Lower lobe of right lung (tissue), 2 donors: ENCODE measurements at regions not wholly inside any gene's neighbourhood (a gene's known extent, or its start where the extent isn't known, plus 50 kb on each side); places are given as distances from the start of the nearest gene placed in this dataset.

Source experiments
- ATAC-seq, 2 donors: fragments of 200-7000 bp; cut with Tn5 transposase; one replicate each; pipeline ENCODE4 v1.9.1; 2020 to 2022; ENCODE audit warnings: mild to moderate bottlenecking in 2 of 2, moderate library complexity in 2 of 2
- DNase-seq: peaks from one replicate; pipeline ENCODE4 v3.0.0-alpha.2; 2020
- H3K27ac ChIP-seq: fragments of 200-600 bp; one replicate; pipeline ENCODE4 v1.8.0; 2022
- H3K27me3 ChIP-seq: fragments of 200-600 bp; one replicate; pipeline ENCODE4 v1.8.0; 2022; ENCODE audit warnings: low read depth
- H3K36me3 ChIP-seq: fragments of 200-600 bp; one replicate; pipeline ENCODE4 v1.8.0; 2022; ENCODE audit warnings: mild to moderate bottlenecking
- H3K4me1 ChIP-seq: fragments of 200-600 bp; one replicate; pipeline ENCODE4 v1.8.0; 2022
- H3K4me3 ChIP-seq: fragments of 200-600 bp; one replicate; pipeline ENCODE4 v1.8.0; 2022; ENCODE audit warnings: mild to moderate bottlenecking
- H3K9me3 ChIP-seq: fragments of 200-600 bp; one replicate; pipeline ENCODE4 v1.8.0; 2022
- CTCF ChIP-seq: fragments of 200-600 bp; IDR thresholded peaks from one replicate; pipeline ENCODE4 v1.8.0; 2022; ENCODE audit warnings: antibody characterized with exemption, mild to moderate bottlenecking
- intact Hi-C: fragments of 100-400 bp; cut with DNase I; formaldehyde crosslinking; loops from one replicate; pipeline ENCODE4 v1.11.0; 2022
- donor health status: DM: no; HTN: yes; CAD: no; lungs with severe emphysema.

GRCh38 chr10:44205067-44205466, 179.8 kb downstream of the CXCL12 start:
- ATAC-seq: no peak
- H3K4me3 ChIP-seq: no peak overlapping the region
- TF ChIP-seq CTCF: no peak

GRCh38 chr10:44203535-44203934, 181.4 kb downstream of the CXCL12 start:
- H3K9me3 ChIP-seq: no peaks in the 10 kb centered on the region
- H3K4me1 ChIP-seq: no peaks in the 10 kb centered on the region
- no peak for TF ChIP-seq CTCF
- intact Hi-C loops: no loop called here
- H3K27me3 ChIP-seq: no peaks in the 10 kb centered on the region
- ATAC-seq: no peak
- DNase-seq: no peak
- H3K4me3 ChIP-seq: no peak overlapping the region
- no peaks in the 10 kb centered on the region for H3K36me3 ChIP-seq
- no peak overlapping the region for H3K27ac ChIP-seq

More at GRCh38 chr10:44205067-44205466, 179.8 kb downstream of the CXCL12 start:
- no peaks in the 10 kb centered on the region for H3K9me3 ChIP-seq
- no peak for DNase-seq
- no peaks in the 10 kb centered on the region for H3K27me3 ChIP-seq
- H3K36me3 ChIP-seq: no peaks in the 10 kb centered on the region
- no peak overlapping the region for H3K27ac ChIP-seq
- intact Hi-C loops: no loop called here
- no peaks in the 10 kb centered on the region for H3K4me1 ChIP-seq

GRCh38 chr10:44202952-44203351, 181.9 kb downstream of the CXCL12 start:
- DNase-seq (no peak), ATAC-seq (no peak)
- Histone ChIP-seq H3K27me3 (no peaks in the 10 kb centered on the region), H3K36me3 (no peaks in the 10 kb centered on the region), H3K9me3 (no peaks in the 10 kb centered on the region), H3K4me1 (no peaks in the 10 kb centered on the region), H3K4me3 (no peak overlapping the region), H3K27ac (no peak overlapping the region)
- intact Hi-C loops: no loop called here
- TF ChIP-seq CTCF: no peak

- no peaks in the 10 kb centered on the region for H3K9me3 ChIP-seq
- H3K4me3 ChIP-seq: no peak overlapping the region
- no peaks in the 10 kb centered on the region for H3K4me1 ChIP-seq
- no peaks in the 10 kb centered on the region for H3K36me3 ChIP-seq
- intact Hi-C loops: no loop called here
- DNase-seq: no peak
- no peaks in the 10 kb centered on the region for H3K27me3 ChIP-seq
- no peak overlapping the region for H3K27ac ChIP-seq
- ATAC-seq: no peak
- no peak for TF ChIP-seq CTCF
Observed at GRCh38 chr10:44201656-44202055, 183.2 kb downstream of the CXCL12 start.

GRCh38 chr10:44201011-44201410, 183.9 kb downstream of the CXCL12 start:
- H3K36me3 ChIP-seq: no peaks in the 10 kb centered on the region
- H3K9me3 ChIP-seq: no peaks in the 10 kb centered on the region
- DNase-seq: no peak
- no peak for TF ChIP-seq CTCF
- no peak for ATAC-seq
- no peaks in the 10 kb centered on the region for H3K4me1 ChIP-seq
- H3K27me3 ChIP-seq: no peaks in the 10 kb centered on the region
- no peak overlapping the region for H3K4me3 ChIP-seq
- no peak overlapping the region for H3K27ac ChIP-seq
- intact Hi-C loops: no loop called here
